Cardiac muscle cell (in vitro differentiated cells and primary cell): ENCODE measurements at regions not wholly inside any gene's neighbourhood (a gene's known extent, or its start where the extent isn't known, plus 50 kb on each side); places are given as distances from the start of the nearest gene placed in this dataset.
A peak's percentile ranks its signal among the peaks of the same experiment; 100 is the strongest.

Source experiments
- DNase-seq, 2 donors: peaks; one replicate each; pipeline versions ENCODE4 v3.0.0 to v3.0.0-alpha.2; 2010 to 2017; ENCODE audit warnings: low read depth in 1 of 2, low spot score in 1 of 2
- H3K27ac ChIP-seq: fragments of 200-600 bp; sonication (generic); 2 replicates; pipeline ENCODE4 v1.5.1; 2016
- H3K27me3 ChIP-seq: fragments of 200-600 bp; sonication (generic); 2 replicates; pipeline ENCODE4 v1.6.0; 2016; ENCODE audit warnings: control low read depth
- H3K36me3 ChIP-seq: fragments of 200-600 bp; sonication (generic); 2 replicates; pipeline ENCODE4 v1.5.1; 2016; ENCODE audit warnings: control low read depth
- H3K4me1 ChIP-seq: fragments of 200-600 bp; sonication (generic); 2 replicates; pipeline ENCODE4 v1.8.1; 2017; ENCODE audit warnings: low read depth, mild to moderate bottlenecking, mixed run types
- H3K4me3 ChIP-seq: fragments of 200-600 bp; sonication (generic); 2 replicates; pipeline ENCODE4 v1.5.1; 2016; ENCODE audit warnings: mild to moderate bottlenecking
- H3K9me3 ChIP-seq: fragments of 200-600 bp; sonication (generic); 2 replicates; pipeline ENCODE4 v1.5.1; 2017; ENCODE audit warnings: low read depth, mild to moderate bottlenecking, control low read depth
- TF ChIP-seq, protein P1 (sequence below): IDR thresholded peaks from 2 replicates; pipeline ENCODE4 v1.5.1; 2012; ENCODE audit warnings: low read depth, mild to moderate bottlenecking, low read length

DNA sequence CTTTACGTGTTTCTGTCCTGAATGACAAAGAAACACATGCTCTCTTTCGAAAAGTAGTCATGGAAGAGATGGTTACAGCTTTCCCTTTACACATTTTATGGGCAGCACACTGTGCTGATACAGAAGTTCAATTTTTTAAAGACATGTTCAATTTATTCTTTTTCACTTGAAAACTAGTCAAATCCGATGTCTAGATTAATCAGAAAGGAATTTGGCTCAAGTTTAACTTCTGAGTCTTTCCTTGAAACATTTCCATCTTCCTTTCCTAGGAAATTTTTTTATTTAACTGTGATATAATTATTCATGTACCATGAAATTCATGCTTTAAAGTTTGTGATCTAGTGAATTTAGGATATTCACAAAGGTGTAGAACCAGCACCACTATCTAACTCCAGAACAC is 360.1 kb downstream of the TNS3 start:
- Histone ChIP-seq H3K9me3 (no peaks in the 10 kb centered on the region), H3K27ac (no peak overlapping the region), H3K27me3 (no peaks in the 10 kb centered on the region), H3K4me1 (no peaks in the 10 kb centered on the region), H3K4me3 (no peak overlapping the region), H3K36me3 (no peaks in the 10 kb centered on the region)
- TF ChIP-seq, protein P1, sequence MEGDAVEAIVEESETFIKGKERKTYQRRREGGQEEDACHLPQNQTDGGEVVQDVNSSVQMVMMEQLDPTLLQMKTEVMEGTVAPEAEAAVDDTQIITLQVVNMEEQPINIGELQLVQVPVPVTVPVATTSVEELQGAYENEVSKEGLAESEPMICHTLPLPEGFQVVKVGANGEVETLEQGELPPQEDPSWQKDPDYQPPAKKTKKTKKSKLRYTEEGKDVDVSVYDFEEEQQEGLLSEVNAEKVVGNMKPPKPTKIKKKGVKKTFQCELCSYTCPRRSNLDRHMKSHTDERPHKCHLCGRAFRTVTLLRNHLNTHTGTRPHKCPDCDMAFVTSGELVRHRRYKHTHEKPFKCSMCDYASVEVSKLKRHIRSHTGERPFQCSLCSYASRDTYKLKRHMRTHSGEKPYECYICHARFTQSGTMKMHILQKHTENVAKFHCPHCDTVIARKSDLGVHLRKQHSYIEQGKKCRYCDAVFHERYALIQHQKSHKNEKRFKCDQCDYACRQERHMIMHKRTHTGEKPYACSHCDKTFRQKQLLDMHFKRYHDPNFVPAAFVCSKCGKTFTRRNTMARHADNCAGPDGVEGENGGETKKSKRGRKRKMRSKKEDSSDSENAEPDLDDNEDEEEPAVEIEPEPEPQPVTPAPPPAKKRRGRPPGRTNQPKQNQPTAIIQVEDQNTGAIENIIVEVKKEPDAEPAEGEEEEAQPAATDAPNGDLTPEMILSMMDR = no peak
- no peak for DNase-seq

DNA sequence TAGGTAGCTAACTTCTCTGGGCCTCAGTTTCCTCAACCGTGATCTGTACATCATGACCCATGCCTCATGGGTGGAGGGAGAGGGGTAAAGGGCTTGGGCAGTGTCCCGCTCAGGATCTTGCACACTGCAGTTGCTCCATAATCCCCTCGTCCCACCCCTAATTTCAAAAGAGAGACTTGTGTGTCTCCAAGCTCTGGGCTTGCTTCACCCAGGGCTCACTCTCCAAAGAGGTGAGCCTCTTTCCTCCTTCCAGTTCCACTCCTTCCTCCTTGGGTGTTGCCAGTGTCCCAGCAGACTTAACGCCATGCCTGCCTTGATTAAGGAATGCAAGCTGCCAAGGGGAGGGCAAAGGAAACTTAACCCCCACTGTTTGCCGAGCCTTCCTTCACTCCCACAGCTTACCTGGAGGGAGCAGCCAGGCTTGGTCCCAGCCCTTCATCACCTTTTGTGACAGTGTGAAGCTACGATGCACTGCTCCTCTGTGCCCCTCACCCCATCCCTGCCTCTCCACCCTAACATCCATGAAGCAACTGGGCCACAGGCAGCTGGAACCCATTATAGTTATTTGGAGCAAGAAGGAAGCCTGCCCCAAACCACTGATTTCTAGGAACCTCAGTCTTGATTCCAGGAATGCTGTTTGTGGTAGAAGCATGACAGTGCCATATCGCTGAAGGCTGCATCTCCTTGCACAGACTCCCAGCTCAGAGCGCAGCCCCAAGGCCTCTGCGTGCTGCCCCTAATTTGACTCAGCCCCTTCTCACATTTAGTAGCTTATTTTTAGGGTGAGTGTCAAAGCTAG is 363.3 kb downstream of the TNS3 start:
- Histone ChIP-seq H3K27ac (no peak overlapping the region), H3K9me3 (no peaks in the 10 kb centered on the region), H3K4me3 (no peak overlapping the region), H3K36me3 (no peaks in the 10 kb centered on the region), H3K4me1 (no peaks in the 10 kb centered on the region), H3K27me3 (no peaks in the 10 kb centered on the region)
- TF ChIP-seq, protein P1 = no peak
- DNase-seq = peak in 1 of 2 donors; percentile 40

DNA sequence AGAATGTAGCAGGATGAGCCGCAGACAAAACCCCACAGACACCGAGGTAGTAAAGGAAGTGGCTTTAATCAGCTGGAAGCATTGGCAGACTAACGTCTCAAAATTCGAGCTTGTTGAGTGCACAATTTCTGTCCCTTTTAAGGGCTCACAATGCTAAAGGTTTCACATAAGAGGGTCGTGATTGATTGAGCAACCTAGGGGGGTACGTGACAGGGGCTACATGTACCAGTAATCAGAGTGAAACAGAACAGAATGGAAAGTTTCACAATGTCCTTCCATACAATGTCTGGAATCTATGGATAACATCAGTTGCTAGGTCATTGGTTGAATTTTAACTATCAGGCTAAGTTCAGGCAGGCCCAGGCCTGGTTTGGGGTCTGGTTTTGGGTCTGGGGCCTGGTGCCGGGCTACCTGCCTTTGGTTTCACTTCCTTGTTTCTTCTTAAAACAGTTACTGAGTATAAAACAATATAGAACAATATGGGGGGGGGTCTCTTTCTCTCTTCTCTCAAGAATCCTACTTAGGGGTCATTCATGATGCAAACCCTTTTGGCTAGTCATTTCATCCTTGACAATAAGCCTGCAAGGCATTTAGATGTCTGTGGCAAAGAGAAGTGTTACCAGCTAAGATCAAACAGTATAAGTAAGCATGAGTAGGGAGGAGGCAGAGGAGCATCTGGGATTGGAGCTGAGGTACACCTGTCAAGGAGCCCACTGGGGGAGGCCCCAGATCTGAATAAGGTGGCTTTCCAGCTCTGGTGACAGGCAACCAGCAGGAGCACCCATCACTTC is 364.1 kb downstream of the TNS3 start:
- no peak overlapping the region for H3K27ac ChIP-seq
- no peaks in the 10 kb centered on the region for H3K4me1 ChIP-seq
- TF ChIP-seq, protein P1 = no peak
- no peaks in the 10 kb centered on the region for H3K27me3 ChIP-seq
- no peak for DNase-seq
- H3K9me3 ChIP-seq = no peaks in the 10 kb centered on the region
- H3K4me3 ChIP-seq = no peak overlapping the region
- no peaks in the 10 kb centered on the region for H3K36me3 ChIP-seq

DNA sequence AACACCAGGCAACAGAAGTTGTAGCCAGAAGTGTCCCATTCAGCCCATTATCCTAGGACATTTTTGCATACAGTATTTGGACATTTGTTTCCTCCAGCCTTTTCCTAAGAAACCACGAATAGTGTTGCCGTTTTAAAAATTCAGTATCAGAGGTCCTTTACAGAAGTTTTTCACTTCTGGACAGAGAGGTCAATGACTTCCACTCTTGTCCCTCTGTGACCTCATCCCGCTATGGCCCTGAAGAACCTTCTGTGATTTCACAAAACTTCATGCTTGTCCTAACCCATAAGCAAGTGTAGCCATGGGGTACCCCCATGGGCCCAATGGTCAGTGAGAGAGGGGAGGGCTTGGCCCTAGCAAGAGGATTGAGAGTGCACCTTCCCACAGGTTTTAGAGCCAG is 364.8 kb downstream of the TNS3 start:
- Histone ChIP-seq H3K27ac (no peak overlapping the region), H3K36me3 (no peaks in the 10 kb centered on the region), H3K27me3 (no peaks in the 10 kb centered on the region), H3K4me3 (no peak overlapping the region), H3K9me3 (no peaks in the 10 kb centered on the region), H3K4me1 (no peaks in the 10 kb centered on the region)
- DNase-seq = no peak
- TF ChIP-seq, protein P1 = no peak

DNA sequence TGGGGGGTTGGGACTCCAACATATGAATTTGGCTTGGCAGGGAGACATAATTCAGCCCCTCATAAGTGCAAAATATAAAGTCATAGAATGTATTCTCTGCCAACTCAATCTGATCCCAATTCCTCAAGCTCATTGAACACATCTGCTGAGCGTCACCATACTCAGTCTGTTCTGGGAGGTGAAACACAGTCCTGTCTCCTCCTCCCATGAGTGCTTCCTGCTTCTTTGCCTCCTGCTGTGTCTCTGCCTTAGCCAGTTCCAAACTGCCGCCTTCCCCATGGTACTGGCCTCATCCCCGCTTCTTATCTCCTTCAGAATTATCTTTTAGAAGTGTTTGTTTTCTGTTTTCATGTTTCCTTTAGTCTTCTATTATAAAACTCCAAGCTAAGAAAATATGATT is 365.5 kb downstream of the TNS3 start:
- Histone ChIP-seq H3K36me3 (no peaks in the 10 kb centered on the region), H3K4me3 (no peak overlapping the region), H3K4me1 (no peaks in the 10 kb centered on the region), H3K27ac (no peak overlapping the region), H3K27me3 (no peaks in the 10 kb centered on the region), H3K9me3 (no peaks in the 10 kb centered on the region)
- DNase-seq = no peak
- TF ChIP-seq, protein P1 = no peak
